NCI-H2171 treated with DMSO at 0.1 percent for 48 hours (cell line): ENCODE measurements at regions not wholly inside any gene's neighbourhood (a gene's known extent, or its start where the extent isn't known, plus 50 kb on each side); places are given as distances from the start of the nearest gene placed in this dataset.
A peak's percentile ranks its signal among the peaks of the same experiment; 100 is the strongest.
"Not testable (repeated sequence)": the region's sequence is repeated elsewhere in the genome, so short reads cannot be mapped to it uniquely, and the experiment has no call there.

Source experiments
- DNase-seq: peaks from one replicate; lab custom pipeline; 2025; lab: John Stamatoyannopoulos, UW

GRCh38 chr7:10592604-10593003 lies 381.1 kb upstream of the PHF14 start:
- DNase-seq = no peak

DNA sequence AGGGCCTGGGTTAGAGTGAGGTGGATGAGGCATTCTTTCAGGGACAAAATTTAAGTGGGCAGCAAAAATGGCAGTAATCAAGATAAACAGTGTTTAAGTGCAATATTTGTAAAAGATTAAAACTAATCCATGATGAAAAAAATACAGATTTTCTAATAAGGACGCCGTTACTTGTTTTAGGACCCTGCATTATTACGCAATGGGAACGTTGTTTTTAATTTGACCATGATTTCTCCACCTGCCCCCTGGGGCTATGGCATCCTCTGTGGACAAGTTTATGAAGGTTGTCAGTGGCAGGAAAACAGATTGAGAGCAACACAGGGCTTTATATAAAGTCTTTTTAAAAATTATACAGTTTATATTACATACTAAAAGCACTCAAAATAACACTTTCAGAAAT lies 380.6 kb upstream of the PHF14 start:
- DNase-seq = no peak

DNA sequence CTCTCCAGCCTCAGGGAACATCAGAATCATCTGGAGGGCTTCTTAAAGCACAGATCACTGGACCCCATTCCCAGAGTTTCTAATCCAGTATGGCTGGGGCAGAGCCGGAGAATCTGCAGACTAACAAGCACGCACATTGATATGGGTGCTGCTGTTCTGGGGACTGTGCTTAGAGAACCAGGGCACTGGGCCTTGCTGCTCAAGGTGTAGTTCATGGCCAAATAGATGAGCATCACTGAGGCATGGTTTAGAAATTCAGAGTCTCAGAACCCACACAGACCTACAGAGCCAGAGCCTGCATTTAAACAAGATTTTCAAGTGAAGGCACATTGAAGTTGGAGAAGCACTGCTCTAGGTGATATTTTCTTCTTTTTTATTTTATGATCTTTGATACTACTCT lies 376.8 kb upstream of the PHF14 start:
- no peak for DNase-seq

DNA sequence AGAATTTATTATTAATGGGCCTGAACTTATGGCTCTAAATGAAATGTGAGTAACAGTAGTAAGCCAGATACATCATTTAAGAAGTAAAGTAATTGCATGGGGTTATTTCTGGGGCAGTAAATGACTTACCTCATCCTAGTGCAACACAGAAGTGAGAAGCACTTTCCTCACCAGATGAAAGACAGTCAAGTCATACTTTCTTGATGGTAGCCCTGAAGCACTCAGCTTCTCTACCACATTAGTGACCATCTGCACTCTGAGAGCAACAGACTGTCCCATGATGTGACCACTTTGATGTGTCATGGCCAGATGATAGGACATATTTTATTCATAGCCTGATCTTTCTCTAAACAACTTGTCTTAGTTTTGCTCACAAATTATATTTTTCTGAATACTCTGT lies 369.5 kb upstream of the PHF14 start:
- no peak for DNase-seq

- DNase-seq = no peak
Measured at GRCh38 chr7:10612950-10613349, 360.7 kb upstream of the PHF14 start.

GRCh38 chr7:10618953-10619352 lies 354.7 kb upstream of the PHF14 start:
- DNase-seq = no peak

DNA sequence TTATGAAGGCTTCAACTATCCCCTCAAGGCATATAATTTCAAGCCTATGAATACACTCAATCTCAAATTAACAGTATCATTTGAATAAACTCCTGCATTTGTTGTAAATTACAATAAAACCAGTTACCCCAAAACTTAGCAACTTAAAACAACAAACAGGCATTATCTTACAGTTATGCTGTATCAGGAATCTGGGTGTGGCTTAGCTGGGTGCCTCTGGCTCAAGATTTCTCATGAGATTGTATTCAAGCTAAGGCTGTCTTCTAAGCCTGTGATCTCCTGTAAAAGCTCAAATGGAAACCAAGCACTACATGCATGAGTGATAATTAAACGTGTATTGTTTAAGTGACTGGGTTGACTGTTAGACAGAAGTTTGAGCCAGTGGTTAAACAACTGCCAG lies 341.0 kb upstream of the PHF14 start:
- no peak for DNase-seq

- DNase-seq = no peak
Measured at GRCh38 chr7:10634239-10634638, 339.4 kb upstream of the PHF14 start.

- no peak for DNase-seq
Measured at GRCh38 chr7:10637991-10638390, 335.7 kb upstream of the PHF14 start.

DNA sequence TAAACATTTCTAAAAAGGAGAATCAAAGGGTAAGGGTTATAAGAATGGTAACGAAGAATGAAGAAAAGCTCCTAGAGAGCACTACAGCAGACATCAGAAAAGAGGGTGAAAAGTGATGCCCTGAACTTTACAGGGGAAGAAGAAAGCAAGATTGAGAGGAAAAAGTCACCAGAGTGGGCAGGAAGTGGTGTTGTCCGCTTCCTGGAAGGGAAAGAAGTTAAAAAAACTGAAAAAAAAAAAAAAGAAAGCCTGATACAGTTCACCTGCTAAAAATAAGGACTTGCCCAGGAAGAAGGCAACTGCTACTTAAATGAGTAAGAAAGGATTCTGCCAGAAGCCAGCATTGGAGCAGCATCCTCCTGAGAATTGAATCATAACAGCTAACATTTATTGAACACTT lies 330.1 kb upstream of the PHF14 start:
- DNase-seq = no peak

- DNase-seq = no peak
Measured at GRCh38 chr7:10644849-10645248, 328.8 kb upstream of the PHF14 start.

- no peak for DNase-seq
Measured at GRCh38 chr7:10646194-10646593, 327.5 kb upstream of the PHF14 start.

GRCh38 chr7:10648289-10648688 lies 325.4 kb upstream of the PHF14 start:
- DNase-seq = no peak

GRCh38 chr7:10649120-10649519 lies 324.6 kb upstream of the PHF14 start:
- not testable (repeated sequence) for DNase-seq

GRCh38 chr7:10655031-10655430 lies 318.6 kb upstream of the PHF14 start:
- DNase-seq = no peak

DNA sequence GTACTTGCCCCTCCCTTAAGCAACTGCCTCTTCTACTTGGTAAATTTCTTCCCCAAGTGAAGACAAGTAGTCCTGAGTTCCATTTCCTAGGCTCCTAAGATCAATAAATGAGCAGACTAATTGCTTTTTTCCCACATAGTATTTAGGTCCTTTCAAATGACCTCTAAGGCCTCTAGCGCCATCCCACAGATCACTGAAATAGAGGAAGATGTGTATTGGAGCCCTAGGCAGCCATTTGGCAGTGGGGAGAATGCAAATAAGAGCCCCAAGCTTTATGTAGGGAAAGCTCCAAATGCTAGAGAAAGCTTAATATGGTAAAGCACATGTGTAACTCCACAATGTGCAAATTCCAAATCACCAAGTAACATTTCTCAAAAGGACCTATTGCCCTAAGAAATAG lies 316.5 kb upstream of the PHF14 start:
- DNase-seq = no peak

GRCh38 chr7:10657837-10658236 lies 315.8 kb upstream of the PHF14 start:
- DNase-seq = no peak

GRCh38 chr7:10662491-10662890 lies 311.2 kb upstream of the PHF14 start:
- DNase-seq = no peak

DNA sequence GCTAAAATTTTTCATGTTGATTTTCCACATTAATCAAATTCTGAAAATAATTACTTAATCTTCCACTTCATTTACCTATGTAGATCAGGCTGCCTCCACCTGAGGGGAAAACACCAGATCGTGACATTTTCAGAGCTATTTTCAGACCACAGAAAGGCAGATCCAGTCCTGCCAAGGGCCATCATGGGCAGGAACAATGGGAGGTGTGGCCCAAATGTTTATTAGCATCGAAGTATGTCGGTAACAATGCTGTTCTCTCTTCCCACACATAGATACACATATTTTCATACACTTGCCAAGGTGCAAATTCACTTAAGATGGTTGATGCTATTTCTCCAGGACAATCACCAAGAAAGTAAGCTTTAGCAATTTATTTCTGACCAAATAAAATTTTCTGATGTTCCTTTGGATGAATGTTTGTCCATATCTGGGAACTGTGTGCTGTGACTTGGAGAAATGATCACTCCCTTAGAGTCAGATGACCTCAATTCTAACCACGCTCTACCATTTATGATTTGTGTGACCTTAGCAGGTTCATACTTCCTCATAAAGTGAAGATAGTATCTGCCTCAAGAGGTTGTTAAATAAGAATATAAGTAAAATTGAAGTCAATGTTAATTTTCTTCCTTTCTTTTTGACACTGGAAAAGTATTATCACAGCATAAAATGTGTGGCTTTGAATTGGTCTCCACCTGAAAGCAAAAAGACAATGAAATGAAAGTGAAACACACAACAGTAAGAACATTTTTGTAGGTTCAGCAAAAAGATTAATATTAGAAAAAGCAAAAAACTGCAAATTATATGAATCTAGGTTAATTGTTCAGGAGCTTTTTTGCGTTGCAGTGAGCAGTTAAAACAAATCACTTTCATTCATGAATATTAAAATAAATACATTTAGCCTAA lies 310.4 kb upstream of the PHF14 start:
- no peak for DNase-seq

DNA sequence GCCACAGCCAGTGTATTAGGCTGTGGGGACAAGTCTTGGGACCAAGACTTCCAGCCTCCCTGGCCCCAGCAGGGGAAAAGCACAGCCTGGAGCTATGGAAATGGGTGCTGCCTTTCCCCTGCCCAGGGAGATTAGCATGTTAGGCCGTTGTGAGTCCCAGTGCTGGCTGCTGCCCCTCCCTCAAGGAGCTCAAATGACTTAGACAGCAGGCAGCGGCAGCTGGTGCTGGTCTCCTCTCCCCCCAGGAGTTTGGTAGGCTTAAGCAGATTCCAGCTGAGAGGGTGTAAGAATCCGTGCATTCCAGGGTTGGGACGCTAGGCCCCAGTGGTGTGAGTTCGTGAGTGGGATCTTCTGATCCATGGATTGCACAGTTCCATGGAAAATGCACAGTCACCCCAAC lies 301.5 kb upstream of the PHF14 start:
- peak; percentile 53 for DNase-seq

- peak; percentile 82 for DNase-seq
Measured at GRCh38 chr7:10677211-10677610, 296.5 kb upstream of the PHF14 start.

DNA sequence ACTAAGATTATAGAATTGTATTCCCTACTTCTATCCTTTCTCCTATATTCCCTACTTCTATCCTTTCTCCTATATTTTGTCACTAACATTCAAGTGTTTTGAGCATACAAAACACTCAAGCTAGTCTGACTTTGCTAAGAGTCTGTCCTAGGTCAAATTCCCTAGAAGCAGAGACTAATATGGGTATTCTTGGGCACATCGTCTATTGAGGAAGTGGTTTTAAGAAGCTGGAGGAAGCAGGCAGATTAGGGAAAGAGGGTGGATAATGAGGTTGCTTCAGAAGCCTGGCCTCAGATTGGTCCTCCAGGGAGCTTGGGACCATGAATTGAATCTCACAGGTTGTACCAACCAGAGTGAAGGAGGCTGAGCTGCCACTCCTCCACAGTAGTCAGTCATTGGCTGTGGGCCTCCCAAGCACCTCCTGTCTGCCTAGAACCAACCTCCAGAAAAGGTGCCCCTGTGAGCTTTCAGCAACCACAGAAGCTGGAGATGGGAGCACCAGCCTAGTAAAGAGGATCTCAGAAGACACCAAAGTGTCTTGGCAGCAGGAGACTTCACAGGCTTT lies 295.9 kb upstream of the PHF14 start:
- DNase-seq = no peak

GRCh38 chr7:10684606-10685005 lies 289.1 kb upstream of the PHF14 start:
- no peak for DNase-seq

DNA sequence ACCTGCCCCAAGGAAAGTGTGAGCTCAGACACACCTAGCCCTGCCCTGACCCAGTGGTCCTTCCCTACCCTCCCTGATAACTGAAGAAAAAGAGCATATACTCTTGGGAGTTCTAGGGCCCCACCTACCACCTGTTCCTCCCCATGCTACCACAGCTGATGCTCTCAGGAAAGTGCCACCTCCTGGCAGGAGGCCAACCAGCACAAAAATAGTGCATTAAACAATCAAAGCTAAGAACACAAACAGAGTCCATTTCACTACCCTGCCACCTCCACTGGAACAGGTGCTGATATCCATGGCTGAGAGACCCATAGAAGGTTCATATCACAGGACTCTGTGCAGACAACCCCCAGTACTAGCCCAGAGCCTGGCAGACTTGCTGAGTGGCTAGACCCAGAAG lies 288.6 kb upstream of the PHF14 start:
- peak; percentile 80 for DNase-seq
